ENCODE measurements at regions not wholly inside any gene's neighbourhood (a gene's known extent, or its start where the extent isn't known, plus 50 kb on each side); places are given as distances from the start of the nearest gene placed in this dataset.

DNA sequence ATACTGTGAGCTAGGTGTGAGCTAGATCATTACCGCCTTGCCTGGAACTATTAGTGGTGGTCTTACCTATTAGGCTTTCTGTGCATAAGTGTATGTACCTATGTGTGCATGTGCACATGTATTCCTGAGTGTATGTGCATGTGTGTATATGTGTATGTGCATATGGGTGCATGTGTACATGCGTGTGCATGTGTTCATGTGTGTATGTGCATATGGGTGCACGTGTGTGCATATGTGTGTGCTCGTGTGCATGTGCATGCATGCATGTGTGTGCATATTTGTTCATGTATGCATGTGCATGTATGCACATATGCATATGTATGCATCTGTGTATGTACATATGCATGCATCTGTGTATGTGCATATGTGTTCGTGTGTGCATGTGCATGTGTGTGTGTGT lies 508.3 kb upstream of the ADARB2 start:
- ATAC-seq (no peak), DNase-seq (no peak)
- H3K36me3 ChIP-seq: no peaks in the 10 kb centered on the region
- H3K27me3 ChIP-seq: no peaks in the 10 kb centered on the region
- H3K4me3 ChIP-seq: no peak overlapping the region
- intact Hi-C loops (cut with DNase I): no loop called here
- H3K9me3 ChIP-seq: no peaks in the 10 kb centered on the region
- H3K4me1 ChIP-seq: no peaks in the 10 kb centered on the region
- TF ChIP-seq, protein P1, sequence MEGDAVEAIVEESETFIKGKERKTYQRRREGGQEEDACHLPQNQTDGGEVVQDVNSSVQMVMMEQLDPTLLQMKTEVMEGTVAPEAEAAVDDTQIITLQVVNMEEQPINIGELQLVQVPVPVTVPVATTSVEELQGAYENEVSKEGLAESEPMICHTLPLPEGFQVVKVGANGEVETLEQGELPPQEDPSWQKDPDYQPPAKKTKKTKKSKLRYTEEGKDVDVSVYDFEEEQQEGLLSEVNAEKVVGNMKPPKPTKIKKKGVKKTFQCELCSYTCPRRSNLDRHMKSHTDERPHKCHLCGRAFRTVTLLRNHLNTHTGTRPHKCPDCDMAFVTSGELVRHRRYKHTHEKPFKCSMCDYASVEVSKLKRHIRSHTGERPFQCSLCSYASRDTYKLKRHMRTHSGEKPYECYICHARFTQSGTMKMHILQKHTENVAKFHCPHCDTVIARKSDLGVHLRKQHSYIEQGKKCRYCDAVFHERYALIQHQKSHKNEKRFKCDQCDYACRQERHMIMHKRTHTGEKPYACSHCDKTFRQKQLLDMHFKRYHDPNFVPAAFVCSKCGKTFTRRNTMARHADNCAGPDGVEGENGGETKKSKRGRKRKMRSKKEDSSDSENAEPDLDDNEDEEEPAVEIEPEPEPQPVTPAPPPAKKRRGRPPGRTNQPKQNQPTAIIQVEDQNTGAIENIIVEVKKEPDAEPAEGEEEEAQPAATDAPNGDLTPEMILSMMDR (IDR thresholded peaks at IDR 0.05): no peak
- no peak overlapping the region for H3K27ac ChIP-seq

DNA sequence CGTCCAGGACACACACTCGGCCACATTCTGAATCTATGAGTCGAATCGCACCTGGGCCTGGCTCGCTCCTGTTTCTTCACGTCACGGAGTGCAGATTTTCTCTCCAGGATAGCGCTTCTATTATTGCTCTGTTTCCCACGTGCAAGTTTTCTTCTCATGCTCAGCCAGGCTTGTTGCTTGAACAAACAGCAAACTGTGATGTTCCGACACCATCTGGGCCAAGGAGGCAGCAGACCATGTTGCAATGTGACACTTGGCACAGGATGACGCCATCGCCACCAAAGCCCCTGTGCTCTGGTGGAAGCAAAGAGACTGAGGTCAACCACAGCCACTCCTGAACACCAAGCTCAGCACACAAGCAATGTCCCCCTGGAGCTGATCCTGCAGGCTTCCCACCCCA lies 507.1 kb upstream of the ADARB2 start:
- Histone ChIP-seq H3K9me3 (no peaks in the 10 kb centered on the region), H3K4me3 (no peak overlapping the region), H3K4me1 (no peaks in the 10 kb centered on the region), H3K27ac (no peak overlapping the region), H3K27me3 (no peaks in the 10 kb centered on the region), H3K36me3 (no peaks in the 10 kb centered on the region)
- ATAC-seq: no peak
- intact Hi-C loops (cut with DNase I): no loop called here
- DNase-seq: no peak
- TF ChIP-seq, protein P1 (IDR thresholded peaks at IDR 0.05): no peak

DNA sequence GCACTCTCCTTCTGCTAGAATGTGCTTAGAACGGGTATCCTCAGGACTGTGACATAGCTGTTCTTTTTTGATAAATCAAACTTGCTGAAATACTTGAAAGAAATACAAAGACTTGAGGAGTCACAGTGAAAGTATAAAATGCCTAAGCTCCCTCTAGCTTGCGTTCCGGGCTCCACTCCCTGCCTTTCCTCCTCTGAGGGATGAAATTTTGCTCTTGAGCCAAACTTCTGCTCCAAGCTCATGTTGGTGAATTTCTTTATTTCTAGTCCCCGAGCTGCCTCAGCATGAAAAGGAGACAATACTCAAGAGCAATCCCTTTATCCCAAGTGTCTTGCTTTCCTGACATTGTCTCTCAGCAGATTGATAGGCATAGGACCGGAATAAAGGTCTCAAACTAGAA lies 499.6 kb upstream of the ADARB2 start:
- Histone ChIP-seq H3K27me3 (no peaks in the 10 kb centered on the region), H3K36me3 (no peaks in the 10 kb centered on the region), H3K4me3 (no peak overlapping the region), H3K9me3 (no peaks in the 10 kb centered on the region), H3K4me1 (no peaks in the 10 kb centered on the region), H3K27ac (no peak overlapping the region)
- intact Hi-C loops (cut with DNase I): no loop called here
- TF ChIP-seq, protein P1 (IDR thresholded peaks at IDR 0.05): no peak
- no peak for DNase-seq
- no peak for ATAC-seq

DNA sequence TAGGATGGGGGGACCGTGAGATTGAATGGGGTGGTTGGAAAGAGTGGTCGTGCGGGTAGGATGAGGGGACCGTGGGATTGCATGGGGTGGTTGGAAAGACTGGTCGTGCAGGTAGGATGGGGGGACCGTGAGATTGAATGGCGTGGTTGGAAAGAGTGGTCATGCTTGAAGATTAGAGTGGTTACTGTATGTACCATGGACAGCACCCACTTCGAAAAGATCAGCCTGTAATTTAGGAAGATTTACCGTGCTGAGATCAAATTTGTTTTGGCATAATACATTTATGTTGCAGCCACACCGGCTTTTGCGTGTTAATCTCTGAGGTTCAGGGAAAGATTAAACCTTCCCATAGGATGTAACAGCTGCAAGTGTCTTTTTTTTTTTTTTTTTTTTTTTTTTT lies 495.2 kb upstream of the ADARB2 start:
- TF ChIP-seq, protein P1 (IDR thresholded peaks at IDR 0.05): no peak
- intact Hi-C loops (cut with DNase I): no loop called here
- DNase-seq (no peak), ATAC-seq (no peak)
- no peak overlapping the region for H3K27ac ChIP-seq
- no peaks in the 10 kb centered on the region for H3K9me3 ChIP-seq
- H3K36me3 ChIP-seq: no peaks in the 10 kb centered on the region
- no peaks in the 10 kb centered on the region for H3K27me3 ChIP-seq
- H3K4me1 ChIP-seq: no peaks in the 10 kb centered on the region
- H3K4me3 ChIP-seq: no peak overlapping the region

DNA sequence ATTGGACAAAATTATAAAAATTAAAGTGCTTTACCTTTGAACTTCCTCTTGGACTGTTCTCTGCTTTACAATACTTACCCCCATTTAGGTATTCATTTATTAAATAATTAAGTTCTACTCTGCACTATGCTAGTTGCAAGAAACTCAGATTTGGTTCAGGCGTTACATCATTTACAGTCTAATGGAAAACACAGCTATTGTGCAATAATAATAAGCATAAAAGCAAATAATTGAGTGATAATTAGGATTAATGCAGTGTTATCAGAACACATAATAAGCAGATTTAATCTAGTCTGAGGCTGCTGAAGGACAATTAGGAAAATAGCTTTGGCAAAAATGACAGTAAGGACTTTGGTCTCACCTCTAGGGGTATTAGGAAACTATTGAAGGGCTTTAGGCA lies 493.2 kb upstream of the ADARB2 start:
- Histone ChIP-seq H3K4me1 (no peaks in the 10 kb centered on the region), H3K36me3 (no peaks in the 10 kb centered on the region), H3K27me3 (no peaks in the 10 kb centered on the region), H3K9me3 (no peaks in the 10 kb centered on the region), H3K27ac (no peak overlapping the region), H3K4me3 (no peak overlapping the region)
- ATAC-seq: no peak
- no peak for DNase-seq
- TF ChIP-seq, protein P1 (IDR thresholded peaks at IDR 0.05): no peak
- intact Hi-C loops (cut with DNase I): no loop called here

DNA sequence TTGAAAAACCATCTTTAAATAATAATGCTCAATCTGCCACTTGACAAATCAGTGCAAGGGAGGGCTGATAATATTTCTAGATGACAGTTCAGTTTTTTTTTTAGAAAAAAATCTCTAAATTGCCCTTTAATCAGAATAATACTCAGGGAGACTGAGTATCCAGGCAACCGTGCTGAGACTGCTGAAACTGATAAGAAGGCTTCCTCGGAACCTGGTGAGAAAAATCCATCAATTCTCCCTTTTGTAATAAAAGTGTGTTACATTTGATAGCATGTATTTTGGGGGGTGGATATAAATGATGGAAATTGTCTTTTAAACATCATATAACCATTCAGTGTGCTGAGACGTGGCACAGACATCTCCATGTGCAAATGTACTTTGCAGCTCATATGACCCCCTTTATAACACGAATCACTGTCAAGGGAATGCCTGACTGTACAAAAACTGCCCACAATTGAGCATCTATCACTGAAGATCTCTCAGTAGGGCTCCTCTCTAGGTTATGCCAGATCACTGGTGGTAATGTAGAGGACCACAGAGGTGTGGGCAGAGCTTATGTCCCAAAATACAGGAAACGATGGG lies 491.1 kb upstream of the ADARB2 start:
- no peaks in the 10 kb centered on the region for H3K27me3 ChIP-seq
- H3K9me3 ChIP-seq: no peaks in the 10 kb centered on the region
- no peaks in the 10 kb centered on the region for H3K4me1 ChIP-seq
- no peak for ATAC-seq
- no peak overlapping the region for H3K4me3 ChIP-seq
- H3K27ac ChIP-seq: no peak overlapping the region
- DNase-seq: no peak
- TF ChIP-seq, protein P1 (IDR thresholded peaks at IDR 0.05): no peak
- no peaks in the 10 kb centered on the region for H3K36me3 ChIP-seq
- intact Hi-C loops (cut with DNase I): no loop called here

All from upper lobe of right lung (tissue), 1 donor.